ENCODE measurements at regions not wholly inside any gene's neighbourhood (a gene's known extent, or its start where the extent isn't known, plus 50 kb on each side); places are given as distances from the start of the nearest gene placed in this dataset.

DNA sequence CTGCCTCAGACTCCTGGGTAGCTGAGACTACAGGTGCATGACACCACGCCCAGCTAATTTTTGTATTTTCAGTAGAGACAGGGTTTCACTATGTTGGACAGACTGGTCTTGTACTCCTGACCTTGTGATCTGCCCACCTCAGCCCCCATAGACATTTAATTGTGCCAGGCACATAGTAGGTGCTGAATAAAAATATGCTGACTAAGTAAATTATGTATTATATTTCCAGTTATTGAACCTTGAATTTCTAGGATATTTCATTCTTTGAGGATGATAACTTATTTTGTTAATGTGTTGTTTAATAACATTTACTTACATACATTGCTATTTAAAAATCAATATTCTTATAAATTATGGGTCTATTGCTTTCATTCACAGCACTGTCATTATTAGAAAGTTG, 190.4 kb upstream of the LRRTM4 start:
- no peaks in the 10 kb centered on the region for H4K20me1 ChIP-seq (ENCODE audit: insufficient read depth, low read length, poor library complexity, severe bottlenecking)
- no peaks in the 10 kb centered on the region for H3K9me2 ChIP-seq (replicated peaks; ENCODE audit: low read depth, low read length)
- H3K79me2 ChIP-seq (ENCODE audit: insufficient read depth, low read length), result no peaks in the 10 kb centered on the region
- no peaks in the 10 kb centered on the region for H3K36me3 ChIP-seq (ENCODE audit: insufficient read depth, low read length)
- no peaks in the 10 kb centered on the region for H3K9me3 ChIP-seq (ENCODE audit: insufficient read depth, low read depth, low read length)
- no peaks in the 10 kb centered on the region for H3F3A ChIP-seq (ENCODE audit: low read depth)
- H3K9ac ChIP-seq (ENCODE audit: low read depth, low read length, poor library complexity, severe bottlenecking), result no peak overlapping the region
- H3K4me1 ChIP-seq (ENCODE audit: insufficient read depth, low read length, poor library complexity, severe bottlenecking), result no peaks in the 10 kb centered on the region
- H3K4me3 ChIP-seq (ENCODE audit: low read length, poor library complexity, severe bottlenecking), result no peak overlapping the region
- TF ChIP-seq EZH2phosphoT487 (IDR thresholded peaks at IDR 0.05; ENCODE audit: borderline replicate concordance), result no peak
- TF ChIP-seq, protein P1, sequence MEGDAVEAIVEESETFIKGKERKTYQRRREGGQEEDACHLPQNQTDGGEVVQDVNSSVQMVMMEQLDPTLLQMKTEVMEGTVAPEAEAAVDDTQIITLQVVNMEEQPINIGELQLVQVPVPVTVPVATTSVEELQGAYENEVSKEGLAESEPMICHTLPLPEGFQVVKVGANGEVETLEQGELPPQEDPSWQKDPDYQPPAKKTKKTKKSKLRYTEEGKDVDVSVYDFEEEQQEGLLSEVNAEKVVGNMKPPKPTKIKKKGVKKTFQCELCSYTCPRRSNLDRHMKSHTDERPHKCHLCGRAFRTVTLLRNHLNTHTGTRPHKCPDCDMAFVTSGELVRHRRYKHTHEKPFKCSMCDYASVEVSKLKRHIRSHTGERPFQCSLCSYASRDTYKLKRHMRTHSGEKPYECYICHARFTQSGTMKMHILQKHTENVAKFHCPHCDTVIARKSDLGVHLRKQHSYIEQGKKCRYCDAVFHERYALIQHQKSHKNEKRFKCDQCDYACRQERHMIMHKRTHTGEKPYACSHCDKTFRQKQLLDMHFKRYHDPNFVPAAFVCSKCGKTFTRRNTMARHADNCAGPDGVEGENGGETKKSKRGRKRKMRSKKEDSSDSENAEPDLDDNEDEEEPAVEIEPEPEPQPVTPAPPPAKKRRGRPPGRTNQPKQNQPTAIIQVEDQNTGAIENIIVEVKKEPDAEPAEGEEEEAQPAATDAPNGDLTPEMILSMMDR (conservative IDR thresholded peaks at IDR 0.05; ENCODE audit: low read length), result no peak
- H3K4me2 ChIP-seq (ENCODE audit: low read depth, low read length, poor library complexity, severe bottlenecking), result no peak overlapping the region
- no peak overlapping the region for H2AFZ ChIP-seq (ENCODE audit: low read length)
- H3K27me3 ChIP-seq (ENCODE audit: insufficient read depth, low read length, poor library complexity, severe bottlenecking), result no peaks in the 10 kb centered on the region

DNA sequence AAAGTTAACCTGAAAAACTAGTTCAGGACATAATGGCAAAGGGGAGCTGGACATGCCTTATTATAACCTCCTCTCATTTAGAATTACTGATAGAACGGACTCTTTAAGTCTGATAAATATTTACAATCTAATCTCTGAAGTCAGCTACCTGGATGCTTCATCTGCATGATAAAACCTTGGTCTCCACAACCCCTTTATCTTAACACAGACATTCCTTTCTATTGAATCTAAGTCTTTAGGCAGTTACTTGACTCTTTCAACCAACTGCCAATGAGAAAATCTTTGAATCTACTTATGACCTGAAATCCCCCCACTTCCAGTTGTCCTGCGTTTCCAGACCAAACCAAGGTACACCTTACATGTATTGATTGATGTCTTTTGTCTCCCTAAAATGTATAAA, 191.2 kb upstream of the LRRTM4 start:
- Histone ChIP-seq H3K79me2 (ENCODE audit: insufficient read depth, low read length) (no peaks in the 10 kb centered on the region), H3K27me3 (ENCODE audit: insufficient read depth, low read length, poor library complexity, severe bottlenecking) (no peaks in the 10 kb centered on the region), H3K36me3 (ENCODE audit: insufficient read depth, low read length) (no peaks in the 10 kb centered on the region), H3K4me2 (ENCODE audit: low read depth, low read length, poor library complexity, severe bottlenecking) (no peak overlapping the region), H4K20me1 (ENCODE audit: insufficient read depth, low read length, poor library complexity, severe bottlenecking) (no peaks in the 10 kb centered on the region), H3K9ac (ENCODE audit: low read depth, low read length, poor library complexity, severe bottlenecking) (no peak overlapping the region), H3K9me2 (replicated peaks; ENCODE audit: low read depth, low read length) (no peaks in the 10 kb centered on the region), H3K4me1 (ENCODE audit: insufficient read depth, low read length, poor library complexity, severe bottlenecking) (no peaks in the 10 kb centered on the region), H3F3A (ENCODE audit: low read depth) (no peaks in the 10 kb centered on the region), H3K4me3 (ENCODE audit: low read length, poor library complexity, severe bottlenecking) (no peak overlapping the region), H2AFZ (ENCODE audit: low read length) (no peak overlapping the region), H3K9me3 (ENCODE audit: insufficient read depth, low read depth, low read length) (no peaks in the 10 kb centered on the region)
- TF ChIP-seq, protein P1 (conservative IDR thresholded peaks at IDR 0.05; ENCODE audit: low read length), result no peak
- TF ChIP-seq EZH2phosphoT487 (IDR thresholded peaks at IDR 0.05; ENCODE audit: borderline replicate concordance), result no peak

DNA sequence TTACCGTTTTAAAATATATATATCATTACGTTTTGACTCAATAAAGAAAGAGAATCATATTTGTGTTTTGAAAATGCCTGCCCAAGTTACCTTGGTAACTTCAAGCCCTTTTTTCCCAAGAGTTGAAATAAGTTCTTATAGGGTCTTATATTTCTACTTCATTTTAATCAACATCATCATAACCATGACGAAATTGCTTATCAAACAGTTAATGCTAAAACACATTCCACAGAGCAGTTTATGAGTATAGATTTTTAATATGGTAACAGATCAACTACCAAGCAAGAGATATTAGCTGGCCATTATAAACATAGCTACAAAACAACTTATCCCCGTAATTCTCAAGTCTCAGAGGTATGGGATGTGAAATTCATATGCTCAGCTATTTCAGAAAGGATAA, 197.9 kb upstream of the LRRTM4 start:
- no peak for TF ChIP-seq EZH2phosphoT487 (IDR thresholded peaks at IDR 0.05; ENCODE audit: borderline replicate concordance)
- TF ChIP-seq, protein P1 (conservative IDR thresholded peaks at IDR 0.05; ENCODE audit: low read length), result no peak
- Histone ChIP-seq H3K36me3 (ENCODE audit: insufficient read depth, low read length) (no peaks in the 10 kb centered on the region), H2AFZ (ENCODE audit: low read length) (no peak overlapping the region), H3K4me1 (ENCODE audit: insufficient read depth, low read length, poor library complexity, severe bottlenecking) (no peaks in the 10 kb centered on the region), H3K79me2 (ENCODE audit: insufficient read depth, low read length) (no peaks in the 10 kb centered on the region), H3K4me3 (ENCODE audit: low read length, poor library complexity, severe bottlenecking) (no peak overlapping the region), H4K20me1 (ENCODE audit: insufficient read depth, low read length, poor library complexity, severe bottlenecking) (no peaks in the 10 kb centered on the region), H3K9ac (ENCODE audit: low read depth, low read length, poor library complexity, severe bottlenecking) (no peak overlapping the region), H3K27me3 (ENCODE audit: insufficient read depth, low read length, poor library complexity, severe bottlenecking) (no peaks in the 10 kb centered on the region), H3K4me2 (ENCODE audit: low read depth, low read length, poor library complexity, severe bottlenecking) (no peak overlapping the region), H3K9me3 (ENCODE audit: insufficient read depth, low read depth, low read length) (no peaks in the 10 kb centered on the region), H3F3A (ENCODE audit: low read depth) (no peaks in the 10 kb centered on the region), H3K9me2 (replicated peaks; ENCODE audit: low read depth, low read length) (0 out of 2 replicates have a peak, but pooled peaks cover 4% of the 10 kb centered on the region)

All from Loucy (cell line).